ENCODE measurements at regions not wholly inside any gene's neighbourhood (a gene's known extent, or its start where the extent isn't known, plus 50 kb on each side); places are given as distances from the start of the nearest gene placed in this dataset.

DNA sequence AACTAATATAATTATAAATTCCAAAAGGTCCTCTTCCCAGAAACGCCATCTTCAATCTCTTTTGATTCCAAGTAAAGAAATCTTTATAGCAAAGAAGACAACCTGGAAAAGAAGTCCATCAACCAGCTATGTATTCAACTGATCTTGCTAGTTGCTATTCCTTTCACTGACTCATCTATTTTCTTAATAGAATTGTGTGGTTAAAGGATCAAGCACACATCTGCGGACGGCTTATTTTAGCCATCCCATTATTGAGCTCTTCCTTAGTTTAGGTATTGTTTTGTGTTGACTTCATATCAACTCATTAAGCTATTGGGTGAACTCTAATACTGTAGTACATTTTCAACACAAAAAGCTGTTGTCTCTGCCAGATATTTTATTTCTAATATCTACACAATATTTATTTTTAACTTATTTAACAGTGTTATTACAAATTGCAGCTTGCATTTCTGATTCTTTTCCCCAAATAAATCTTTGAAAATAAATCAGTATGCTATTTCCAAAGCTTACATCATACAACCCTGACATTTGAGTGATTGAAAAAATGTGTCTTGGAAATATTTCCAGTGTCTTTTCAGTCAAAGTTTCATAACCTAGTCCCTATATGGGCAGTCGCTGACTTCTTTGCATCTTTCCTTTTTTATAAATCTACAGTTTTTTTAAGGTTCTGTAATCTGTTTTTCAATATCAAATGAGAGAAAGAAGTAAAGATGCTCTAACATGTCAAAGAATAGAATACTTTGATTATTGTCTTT, 158.8 kb upstream of the SPRY2 start:
- Histone ChIP-seq H3K9me3 (no peaks in the 10 kb centered on the region), H3K4me2 (no peak overlapping the region), H3K4me1 (no peaks in the 10 kb centered on the region), H3K27ac (no peak overlapping the region), H3K4me3 (no peak overlapping the region)
- no peak for ATAC-seq
- POLR2A ChIA-PET: no interaction called here
- no peak for TF ChIP-seq FOSB (CRISPR knock-in tag; IDR thresholded peaks at IDR 0.05)
- TF ChIP-seq, protein P1, sequence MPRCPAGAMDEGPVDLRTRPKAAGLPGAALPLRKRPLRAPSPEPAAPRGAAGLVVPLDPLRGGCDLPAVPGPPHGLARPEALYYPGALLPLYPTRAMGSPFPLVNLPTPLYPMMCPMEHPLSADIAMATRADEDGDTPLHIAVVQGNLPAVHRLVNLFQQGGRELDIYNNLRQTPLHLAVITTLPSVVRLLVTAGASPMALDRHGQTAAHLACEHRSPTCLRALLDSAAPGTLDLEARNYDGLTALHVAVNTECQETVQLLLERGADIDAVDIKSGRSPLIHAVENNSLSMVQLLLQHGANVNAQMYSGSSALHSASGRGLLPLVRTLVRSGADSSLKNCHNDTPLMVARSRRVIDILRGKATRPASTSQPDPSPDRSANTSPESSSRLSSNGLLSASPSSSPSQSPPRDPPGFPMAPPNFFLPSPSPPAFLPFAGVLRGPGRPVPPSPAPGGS (IDR thresholded peaks at IDR 0.05): no peak
- TF ChIP-seq EP300 (IDR thresholded peaks at IDR 0.05): no peak
- no peak for TF ChIP-seq ESRRA (IDR thresholded peaks at IDR 0.05; ENCODE audit: borderline replicate concordance, low read length)
- no peak for TF ChIP-seq RARB (CRISPR knock-in tag; IDR thresholded peaks at IDR 0.05)
- no peak for TF ChIP-seq RNF2 (IDR thresholded peaks at IDR 0.05; ENCODE audit: borderline replicate concordance, low read depth)
- no peak for TF ChIP-seq ZC3H11A (IDR thresholded peaks at IDR 0.05)
- TF ChIP-seq, protein P2, sequence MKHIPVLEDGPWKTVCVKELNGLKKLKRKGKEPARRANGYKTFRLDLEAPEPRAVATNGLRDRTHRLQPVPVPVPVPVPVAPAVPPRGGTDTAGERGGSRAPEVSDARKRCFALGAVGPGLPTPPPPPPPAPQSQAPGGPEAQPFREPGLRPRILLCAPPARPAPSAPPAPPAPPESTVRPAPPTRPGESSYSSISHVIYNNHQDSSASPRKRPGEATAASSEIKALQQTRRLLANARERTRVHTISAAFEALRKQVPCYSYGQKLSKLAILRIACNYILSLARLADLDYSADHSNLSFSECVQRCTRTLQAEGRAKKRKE (CRISPR knock-in tag; IDR thresholded peaks at IDR 0.05; ENCODE audit: low read depth): no peak
- TF ChIP-seq MYC (IDR thresholded peaks at IDR 0.05; ENCODE audit: borderline replicate concordance, low read length): no peak
- TF ChIP-seq NR3C1 (IDR thresholded peaks at IDR 0.05): no peak
- no peak for TF ChIP-seq POLR2A (IDR thresholded peaks at IDR 0.05; ENCODE audit: low read length)
- TF ChIP-seq HEYL (CRISPR knock-in tag; IDR thresholded peaks at IDR 0.05): no peak
- TF ChIP-seq CBX2 (IDR thresholded peaks at IDR 0.05; ENCODE audit: borderline replicate concordance, low read depth): no peak
- DNase-seq (ENCODE audit: low read depth in 1 of 2, low spot score in 1 of 2): no peak
- WGBS (ENCODE audit: missing lambda C conversion rate): 57% methylated on average over 4 of the region's 4 CpGs
- FAIRE-seq: no peak
- CTCF ChIA-PET: no interaction called here

DNA sequence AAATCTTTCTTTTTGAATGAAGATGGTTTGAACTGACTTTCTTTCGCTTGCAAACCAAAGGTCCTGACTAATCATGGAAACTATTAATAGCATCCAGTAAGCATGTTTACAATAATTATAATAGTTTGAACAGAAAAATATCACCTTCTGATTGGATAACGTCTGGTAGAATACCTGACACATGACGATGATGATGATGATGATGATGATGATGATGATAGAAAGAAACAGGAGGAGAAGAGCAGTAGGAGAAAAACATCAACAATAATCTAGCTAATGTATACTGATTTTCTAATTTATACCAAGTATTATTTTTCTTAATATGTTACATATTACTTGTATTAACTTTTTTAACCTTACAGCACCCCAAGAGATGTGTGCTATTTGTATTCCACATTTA, 157.5 kb upstream of the SPRY2 start:
- WGBS (ENCODE audit: missing lambda C conversion rate): 30% methylated on average over 3 of the region's 3 CpGs
- Histone ChIP-seq H3K4me2 (no peak overlapping the region), H3K4me3 (no peak overlapping the region), H3K27ac (no peak overlapping the region), H3K9me3 (no peaks in the 10 kb centered on the region), H3K4me1 (no peaks in the 10 kb centered on the region)
- no peak for DNase-seq (ENCODE audit: low read depth in 1 of 2, low spot score in 1 of 2)
- TF ChIP-seq MAFK (IDR thresholded peaks at IDR 0.05; ENCODE audit: partially characterized antibody) (no peak), HDAC2 (IDR thresholded peaks at IDR 0.05) (no peak), CHD4 (IDR thresholded peaks at IDR 0.05; ENCODE audit: borderline replicate concordance) (no peak), TFCP2L1 (CRISPR knock-in tag; IDR thresholded peaks at IDR 0.05) (no peak), RNF2 (IDR thresholded peaks at IDR 0.05; ENCODE audit: borderline replicate concordance, low read depth) (no peak), ZC3H11A (IDR thresholded peaks at IDR 0.05) (no peak), RARB (CRISPR knock-in tag; IDR thresholded peaks at IDR 0.05) (no peak), NR3C1 (IDR thresholded peaks at IDR 0.05) (no peak), FOXS1 (CRISPR knock-in tag; IDR thresholded peaks at IDR 0.05) (no peak), HEYL (CRISPR knock-in tag; IDR thresholded peaks at IDR 0.05) (no peak), JUNB (IDR thresholded peaks at IDR 0.05) (no peak), PHF8 (IDR thresholded peaks at IDR 0.05; ENCODE audit: borderline replicate concordance, low read depth) (no peak), HOXB5 (CRISPR knock-in tag; IDR thresholded peaks at IDR 0.05) (no peak), KDM1A (IDR thresholded peaks at IDR 0.05; ENCODE audit: low read depth) (no peak), CBX2 (IDR thresholded peaks at IDR 0.05; ENCODE audit: borderline replicate concordance, low read depth) (no peak)
- TF ChIP-seq, protein P3, sequence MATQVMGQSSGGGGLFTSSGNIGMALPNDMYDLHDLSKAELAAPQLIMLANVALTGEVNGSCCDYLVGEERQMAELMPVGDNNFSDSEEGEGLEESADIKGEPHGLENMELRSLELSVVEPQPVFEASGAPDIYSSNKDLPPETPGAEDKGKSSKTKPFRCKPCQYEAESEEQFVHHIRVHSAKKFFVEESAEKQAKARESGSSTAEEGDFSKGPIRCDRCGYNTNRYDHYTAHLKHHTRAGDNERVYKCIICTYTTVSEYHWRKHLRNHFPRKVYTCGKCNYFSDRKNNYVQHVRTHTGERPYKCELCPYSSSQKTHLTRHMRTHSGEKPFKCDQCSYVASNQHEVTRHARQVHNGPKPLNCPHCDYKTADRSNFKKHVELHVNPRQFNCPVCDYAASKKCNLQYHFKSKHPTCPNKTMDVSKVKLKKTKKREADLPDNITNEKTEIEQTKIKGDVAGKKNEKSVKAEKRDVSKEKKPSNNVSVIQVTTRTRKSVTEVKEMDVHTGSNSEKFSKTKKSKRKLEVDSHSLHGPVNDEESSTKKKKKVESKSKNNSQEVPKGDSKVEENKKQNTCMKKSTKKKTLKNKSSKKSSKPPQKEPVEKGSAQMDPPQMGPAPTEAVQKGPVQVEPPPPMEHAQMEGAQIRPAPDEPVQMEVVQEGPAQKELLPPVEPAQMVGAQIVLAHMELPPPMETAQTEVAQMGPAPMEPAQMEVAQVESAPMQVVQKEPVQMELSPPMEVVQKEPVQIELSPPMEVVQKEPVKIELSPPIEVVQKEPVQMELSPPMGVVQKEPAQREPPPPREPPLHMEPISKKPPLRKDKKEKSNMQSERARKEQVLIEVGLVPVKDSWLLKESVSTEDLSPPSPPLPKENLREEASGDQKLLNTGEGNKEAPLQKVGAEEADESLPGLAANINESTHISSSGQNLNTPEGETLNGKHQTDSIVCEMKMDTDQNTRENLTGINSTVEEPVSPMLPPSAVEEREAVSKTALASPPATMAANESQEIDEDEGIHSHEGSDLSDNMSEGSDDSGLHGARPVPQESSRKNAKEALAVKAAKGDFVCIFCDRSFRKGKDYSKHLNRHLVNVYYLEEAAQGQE (IDR thresholded peaks at IDR 0.05): no peak
- FAIRE-seq: no peak
- ChIA-PET POLR2A (no interaction called here), CTCF (no interaction called here)
- no peak for ATAC-seq

Data from A549 (cell line).